RWPE2 (cell line): ENCODE measurements at regions not wholly inside any gene's neighbourhood (a gene's known extent, or its start where the extent isn't known, plus 50 kb on each side); places are given as distances from the start of the nearest gene placed in this dataset.
A peak's percentile ranks its signal among the peaks of the same experiment; 100 is the strongest.

Experiments used
- ATAC-seq: fragments of 200-7000 bp; cut with Tn5 transposase; 3 replicates; pipeline ENCODE4 v1.9.1; 2021; ENCODE audit warnings: low read depth
- DNase-seq: peaks from one replicate; pipeline ENCODE4 v3.0.0-alpha.2; 2020; ENCODE audit warnings: low spot score
- H3K27ac ChIP-seq: fragments of 450-650 bp; 2 replicates; pipeline ENCODE4 v1.5.1; 2017; ENCODE audit warnings: mild to moderate bottlenecking; ENCODE audit not compliant: poor library complexity, severe bottlenecking
- H3K27me3 ChIP-seq: fragments of 250-450 bp; sonication (Bioruptor Pico); 2 replicates; pipeline ENCODE4 v1.5.1; 2021; ENCODE audit warnings: mild to moderate bottlenecking, moderate library complexity; ENCODE audit not compliant: insufficient read depth, poor library complexity, severe bottlenecking
- H3K36me3 ChIP-seq: fragments of 250-450 bp; sonication (Bioruptor Pico); 2 replicates; pipeline ENCODE4 v1.5.1; 2020; ENCODE audit warnings: low read depth, mild to moderate bottlenecking, moderate library complexity
- H3K4me1 ChIP-seq: fragments of 250-450 bp; sonication (Bioruptor Pico); 2 replicates; pipeline ENCODE4 v1.5.1; 2021; ENCODE audit warnings: mild to moderate bottlenecking, moderate library complexity; ENCODE audit not compliant: insufficient read depth, poor library complexity, severe bottlenecking
- H3K4me3 ChIP-seq: fragments of 250-450 bp; sonication (Bioruptor Pico); 2 replicates; pipeline ENCODE4 v1.5.1; 2021; ENCODE audit warnings: mild to moderate bottlenecking, moderate library complexity; ENCODE audit not compliant: severe bottlenecking
- H3K9me3 ChIP-seq: fragments of 250-450 bp; sonication (Bioruptor Pico); 2 replicates; pipeline ENCODE4 v1.5.1; 2021; ENCODE audit warnings: mild to moderate bottlenecking, moderate library complexity; ENCODE audit not compliant: severe bottlenecking
- CTCF ChIP-seq: fragments of 450-650 bp; IDR thresholded peaks from one replicate; pipeline ENCODE4 v1.5.1; 2017; ENCODE audit warnings: mild to moderate bottlenecking, moderate library complexity; ENCODE audit not compliant: poor library complexity, severe bottlenecking

GRCh38 chr15:27686971-27687370 lies 412.1 kb downstream of the OCA2 start:
- no peak for TF ChIP-seq CTCF
- Histone ChIP-seq H3K4me1 (peaks cover 8% of the 10 kb centered on the region), H3K36me3 (no peaks in the 10 kb centered on the region), H3K4me3 (no peak overlapping the region), H3K27me3 (no peaks in the 10 kb centered on the region), H3K27ac (peak overlapping the region; percentile 38), H3K9me3 (no peaks in the 10 kb centered on the region)
- ATAC-seq (no peak), DNase-seq (no peak)

GRCh38 chr15:27686369-27686768 lies 412.7 kb downstream of the OCA2 start:
- H3K36me3 ChIP-seq, result no peaks in the 10 kb centered on the region
- TF ChIP-seq CTCF, result no peak
- ATAC-seq (peak; percentile 88), DNase-seq (no peak)
- H3K4me3 ChIP-seq, result no peak overlapping the region
- peak overlapping the region; percentile 38 for H3K27ac ChIP-seq
- peaks cover 8% of the 10 kb centered on the region for H3K4me1 ChIP-seq
- H3K9me3 ChIP-seq, result no peaks in the 10 kb centered on the region
- no peaks in the 10 kb centered on the region for H3K27me3 ChIP-seq

- Histone ChIP-seq H3K4me3 (no peak overlapping the region), H3K27me3 (no peaks in the 10 kb centered on the region), H3K27ac (peak overlapping the region; percentile 38), H3K36me3 (no peaks in the 10 kb centered on the region), H3K4me1 (peaks cover 8% of the 10 kb centered on the region), H3K9me3 (no peaks in the 10 kb centered on the region)
- ATAC-seq (no peak), DNase-seq (no peak)
- no peak for TF ChIP-seq CTCF
These were observed 413.5 kb downstream of the OCA2 start for GRCh38 chr15:27685644-27686043.

- Histone ChIP-seq H3K4me1 (peaks cover 8% of the 10 kb centered on the region), H3K27me3 (no peaks in the 10 kb centered on the region), H3K9me3 (no peaks in the 10 kb centered on the region), H3K27ac (no peak overlapping the region), H3K4me3 (no peak overlapping the region), H3K36me3 (no peaks in the 10 kb centered on the region)
- TF ChIP-seq CTCF, result no peak
- ATAC-seq, result no peak
- no peak for DNase-seq
These were observed 416.0 kb downstream of the OCA2 start for GRCh38 chr15:27683121-27683520.

GRCh38 chr15:27681038-27681437 lies 418.1 kb downstream of the OCA2 start:
- DNase-seq (no peak), ATAC-seq (no peak; the same call in 2 of the 3 replicates)
- Histone ChIP-seq H3K36me3 (no peaks in the 10 kb centered on the region), H3K4me3 (no peak overlapping the region), H3K27ac (no peak overlapping the region), H3K27me3 (no peaks in the 10 kb centered on the region), H3K4me1 (peaks cover under 1% of the 10 kb centered on the region), H3K9me3 (no peaks in the 10 kb centered on the region)
- TF ChIP-seq CTCF, result peak; percentile 65
